ENCODE measurements at regions not wholly inside any gene's neighbourhood (a gene's known extent, or its start where the extent isn't known, plus 50 kb on each side); places are given as distances from the start of the nearest gene placed in this dataset.

- TF ChIP-seq CTCF (IDR thresholded peaks at IDR 0.05) (no peak), POLR2A (IDR thresholded peaks at IDR 0.05) (no peak), EP300 (IDR thresholded peaks at IDR 0.05) (no peak)
Measured at GRCh38 chr20:6421321-6422248, 298.8 kb upstream of the FERMT1 start.

Data from upper lobe of left lung (tissue), 4 donors.